DOHH2 (cell line): ENCODE measurements at regions not wholly inside any gene's neighbourhood (a gene's known extent, or its start where the extent isn't known, plus 50 kb on each side); places are given as distances from the start of the nearest gene placed in this dataset.

Source experiments
- H3F3A ChIP-seq: fragments of 200-600 bp; sonication (generic), shearing (Covaris generic); 2 replicates; pipeline ENCODE4 v1.6.0; 2016; ENCODE audit warnings: antibody characterized with exemption, mild to moderate bottlenecking; ENCODE audit not compliant: control insufficient read depth, insufficient read depth
- H3K27ac ChIP-seq: fragments of 200-600 bp; sonication (generic); 2 replicates; pipeline ENCODE4 v1.5.1; 2014; ENCODE audit warnings: low read depth, mild to moderate bottlenecking, low read length, moderate library complexity
- H3K27me3 ChIP-seq: fragments of 200-600 bp; sonication (generic); 2 replicates; pipeline ENCODE4 v1.6.1; 2014; ENCODE audit warnings: mild to moderate bottlenecking, low read length, mixed read lengths; ENCODE audit not compliant: control insufficient read depth
- H3K36me3 ChIP-seq: fragments of 200-600 bp; sonication (generic); 2 replicates; pipeline ENCODE4 v1.6.1; 2014; ENCODE audit warnings: mild to moderate bottlenecking, low read length, moderate library complexity, mixed read lengths; ENCODE audit not compliant: control insufficient read depth
- H3K4me1 ChIP-seq: fragments of 200-600 bp; sonication (generic); 2 replicates; pipeline ENCODE4 v1.6.1; 2014; ENCODE audit warnings: mild to moderate bottlenecking, low read length, mixed read lengths; ENCODE audit not compliant: control insufficient read depth
- H3K4me2 ChIP-seq: fragments of 200-600 bp; sonication (generic); 2 replicates; pipeline ENCODE4 v1.6.0; 2014; ENCODE audit warnings: mild to moderate bottlenecking, low read length, moderate library complexity
- H3K4me3 ChIP-seq: fragments of 200-600 bp; sonication (generic); 2 replicates; pipeline ENCODE4 v1.5.1; 2014; ENCODE audit warnings: mild to moderate bottlenecking, low read length, mixed read lengths
- H3K79me2 ChIP-seq: fragments of 200-600 bp; sonication (generic); 2 replicates; pipeline ENCODE4 v1.6.1; 2014; ENCODE audit warnings: mild to moderate bottlenecking, low read length, mixed read lengths; ENCODE audit not compliant: control insufficient read depth
- H3K9me2 ChIP-seq: fragments of 200-600 bp; sonication (generic); replicated peaks from 2 replicates; pipeline ENCODE4 v1.6.1; 2014; ENCODE audit warnings: mild to moderate bottlenecking, low read length, mixed read lengths; ENCODE audit not compliant: control insufficient read depth
- H3K9me3 ChIP-seq: fragments of 200-600 bp; sonication (generic); 2 replicates; pipeline ENCODE4 v1.6.1; 2014; ENCODE audit warnings: antibody characterized with exemption, low read length, mixed read lengths; ENCODE audit not compliant: control insufficient read depth, insufficient read depth
- H4K20me1 ChIP-seq: fragments of 200-600 bp; sonication (generic); 2 replicates; pipeline ENCODE4 v1.6.0; 2014; ENCODE audit warnings: low read depth, mild to moderate bottlenecking, antibody characterized with exemption, low read length, moderate library complexity; ENCODE audit not compliant: control insufficient read depth, insufficient read depth
- EZH2phosphoT487 ChIP-seq: fragments of 200-600 bp; sonication (generic); IDR thresholded peaks from 2 replicates; pipeline ENCODE4 v1.6.1; 2017; ENCODE audit warnings: borderline replicate concordance, mild to moderate bottlenecking, antibody characterized with exemption, low read length, moderate library complexity, mixed read lengths
- TF ChIP-seq, protein P1 (sequence below): fragments of 200-600 bp; sonication (generic); IDR thresholded peaks from one replicate; pipeline ENCODE4 v1.5.1; 2014; ENCODE audit warnings: antibody characterized with exemption, mild to moderate bottlenecking, low read depth, low read length; ENCODE audit not compliant: poor library complexity, severe bottlenecking

DNA sequence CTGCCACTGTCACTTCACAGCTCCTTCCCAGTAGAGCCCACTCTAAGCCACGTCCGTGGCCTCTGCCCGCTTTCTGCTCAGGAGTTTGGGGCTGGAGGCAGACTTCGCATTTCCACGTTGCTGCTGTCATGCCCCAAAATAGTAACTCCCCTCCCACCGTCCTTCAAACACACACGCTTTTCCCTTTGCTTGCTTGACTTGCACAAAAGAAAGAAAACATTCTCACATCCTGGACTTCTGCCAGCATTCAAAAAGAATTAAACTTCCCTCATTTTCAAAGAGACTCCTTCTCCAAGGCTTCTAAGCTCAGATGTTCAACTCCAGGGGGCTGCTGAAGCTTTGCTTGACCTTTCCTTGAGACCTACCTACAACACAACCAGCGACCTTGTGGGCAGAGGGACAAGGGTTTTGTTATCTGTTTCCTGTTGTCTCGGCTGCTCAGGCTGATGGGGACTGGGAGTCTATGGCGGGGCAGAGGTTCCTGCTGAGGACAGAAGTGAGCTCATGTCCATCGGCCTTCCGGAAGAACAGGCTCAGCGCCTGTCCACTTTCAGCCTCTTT is 263.8 kb upstream of the FOXQ1 start:
- no peak overlapping the region for H3K27ac ChIP-seq
- H3K36me3 ChIP-seq, result no peaks in the 10 kb centered on the region
- no peak overlapping the region for H3K4me3 ChIP-seq
- no peaks in the 10 kb centered on the region for H3K4me1 ChIP-seq
- H3F3A ChIP-seq, result no peaks in the 10 kb centered on the region
- no peak for TF ChIP-seq EZH2phosphoT487
- TF ChIP-seq, protein P1, sequence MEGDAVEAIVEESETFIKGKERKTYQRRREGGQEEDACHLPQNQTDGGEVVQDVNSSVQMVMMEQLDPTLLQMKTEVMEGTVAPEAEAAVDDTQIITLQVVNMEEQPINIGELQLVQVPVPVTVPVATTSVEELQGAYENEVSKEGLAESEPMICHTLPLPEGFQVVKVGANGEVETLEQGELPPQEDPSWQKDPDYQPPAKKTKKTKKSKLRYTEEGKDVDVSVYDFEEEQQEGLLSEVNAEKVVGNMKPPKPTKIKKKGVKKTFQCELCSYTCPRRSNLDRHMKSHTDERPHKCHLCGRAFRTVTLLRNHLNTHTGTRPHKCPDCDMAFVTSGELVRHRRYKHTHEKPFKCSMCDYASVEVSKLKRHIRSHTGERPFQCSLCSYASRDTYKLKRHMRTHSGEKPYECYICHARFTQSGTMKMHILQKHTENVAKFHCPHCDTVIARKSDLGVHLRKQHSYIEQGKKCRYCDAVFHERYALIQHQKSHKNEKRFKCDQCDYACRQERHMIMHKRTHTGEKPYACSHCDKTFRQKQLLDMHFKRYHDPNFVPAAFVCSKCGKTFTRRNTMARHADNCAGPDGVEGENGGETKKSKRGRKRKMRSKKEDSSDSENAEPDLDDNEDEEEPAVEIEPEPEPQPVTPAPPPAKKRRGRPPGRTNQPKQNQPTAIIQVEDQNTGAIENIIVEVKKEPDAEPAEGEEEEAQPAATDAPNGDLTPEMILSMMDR, result no peak
- H3K9me3 ChIP-seq, result no peaks in the 10 kb centered on the region
- H3K9me2 ChIP-seq, result no peaks in the 10 kb centered on the region
- no peaks in the 10 kb centered on the region for H4K20me1 ChIP-seq
- no peaks in the 10 kb centered on the region for H3K27me3 ChIP-seq
- H3K4me2 ChIP-seq, result no peak overlapping the region
- no peaks in the 10 kb centered on the region for H3K79me2 ChIP-seq

DNA sequence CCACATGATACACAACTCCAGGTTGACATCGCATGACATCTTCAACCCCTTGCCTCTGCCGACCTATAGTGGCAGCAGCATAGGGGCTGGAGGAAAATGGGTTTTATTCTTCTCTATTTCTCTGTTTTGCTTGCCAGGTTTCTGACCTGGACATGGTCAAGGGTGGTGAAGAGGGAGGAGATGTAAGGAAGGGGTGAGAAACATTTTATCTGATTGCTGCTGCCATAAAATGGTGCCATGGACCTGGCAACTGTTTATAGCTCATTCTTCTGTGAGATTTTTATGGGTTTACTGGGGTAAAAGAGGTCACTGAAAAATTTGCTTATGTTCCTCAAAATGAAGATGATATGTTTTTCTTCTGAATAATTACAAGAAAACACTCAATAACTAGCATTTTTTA is 266.7 kb upstream of the FOXQ1 start:
- Histone ChIP-seq H3K36me3 (no peaks in the 10 kb centered on the region), H4K20me1 (no peaks in the 10 kb centered on the region), H3K79me2 (no peaks in the 10 kb centered on the region), H3K4me3 (no peak overlapping the region), H3K27me3 (no peaks in the 10 kb centered on the region), H3K9me3 (no peaks in the 10 kb centered on the region), H3K4me2 (no peak overlapping the region), H3K27ac (no peak overlapping the region), H3K4me1 (no peaks in the 10 kb centered on the region), H3K9me2 (no peaks in the 10 kb centered on the region), H3F3A (no peaks in the 10 kb centered on the region)
- TF ChIP-seq, protein P1, result no peak
- TF ChIP-seq EZH2phosphoT487, result no peak

DNA sequence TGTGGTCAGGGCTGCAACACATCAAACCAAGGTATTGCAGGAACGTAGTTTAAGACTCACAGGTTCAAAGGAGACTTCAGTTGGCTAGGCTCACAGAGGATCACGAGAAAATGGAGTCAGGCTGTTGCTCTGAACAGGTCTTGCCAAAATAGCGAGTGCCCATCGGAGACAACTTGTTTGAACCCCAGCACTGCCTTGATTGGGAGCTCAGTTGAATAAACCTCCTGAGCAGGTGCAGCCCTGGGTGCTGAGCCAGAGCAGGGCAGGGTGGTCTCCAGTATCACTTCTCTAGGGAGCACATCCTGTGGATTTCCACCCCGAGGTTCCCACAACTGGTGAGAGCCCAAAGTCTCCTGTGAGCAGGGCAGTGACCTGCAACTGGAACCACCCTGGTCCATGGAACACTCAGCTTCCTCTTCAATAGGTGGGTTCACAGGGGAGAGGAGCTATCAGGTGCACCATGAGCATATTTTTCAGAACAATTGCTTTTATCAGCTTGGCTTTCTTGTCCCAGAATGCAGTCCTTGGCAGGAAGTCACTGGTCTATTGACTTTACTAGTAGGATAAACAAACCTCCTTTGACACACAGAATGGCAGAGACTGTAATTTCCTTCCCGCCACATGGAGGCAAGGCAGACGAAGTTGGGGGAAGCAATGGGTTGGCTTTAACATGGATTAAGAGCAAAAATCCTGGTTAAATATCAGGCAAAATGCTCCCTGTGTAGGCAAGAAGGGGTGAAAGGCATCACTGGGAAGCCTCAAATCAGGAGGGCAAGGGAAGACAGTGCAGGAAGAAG is 267.7 kb upstream of the FOXQ1 start:
- H3K27me3 ChIP-seq, result no peaks in the 10 kb centered on the region
- H3K4me1 ChIP-seq, result no peaks in the 10 kb centered on the region
- no peak overlapping the region for H3K4me2 ChIP-seq
- H3K9me3 ChIP-seq, result no peaks in the 10 kb centered on the region
- H3K79me2 ChIP-seq, result no peaks in the 10 kb centered on the region
- H3K27ac ChIP-seq, result no peak overlapping the region
- no peaks in the 10 kb centered on the region for H3K36me3 ChIP-seq
- no peaks in the 10 kb centered on the region for H4K20me1 ChIP-seq
- H3F3A ChIP-seq, result no peaks in the 10 kb centered on the region
- TF ChIP-seq EZH2phosphoT487, result no peak
- TF ChIP-seq, protein P1, result no peak
- no peaks in the 10 kb centered on the region for H3K9me2 ChIP-seq
- H3K4me3 ChIP-seq, result no peak overlapping the region
